Glutamatergic neuron (in vitro differentiated cells): ENCODE measurements at regions not wholly inside any gene's neighbourhood (a gene's known extent, or its start where the extent isn't known, plus 50 kb on each side); places are given as distances from the start of the nearest gene placed in this dataset.

ENCODE experiments used
- DNase-seq: peaks from one replicate; pipeline ENCODE4 v3.0.0; 2022
- H3K27ac Mint-ChIP-seq: one replicate; pipeline ENCODE4 v1.8.0; 2020; ENCODE audit warnings: mild to moderate bottlenecking, mixed read lengths, inconsistent platforms; ENCODE audit not compliant: unreplicated experiment
- H3K27me3 Mint-ChIP-seq: one replicate; pipeline ENCODE4 v1.8.0; 2020; ENCODE audit warnings: mild to moderate bottlenecking, moderate library complexity, mixed read lengths, inconsistent platforms; ENCODE audit not compliant: unreplicated experiment
- H3K36me3 Mint-ChIP-seq: one replicate; pipeline ENCODE4 v1.8.0; 2020; ENCODE audit warnings: mild to moderate bottlenecking, mixed read lengths, inconsistent platforms; ENCODE audit not compliant: unreplicated experiment
- H3K4me1 Mint-ChIP-seq: one replicate; pipeline ENCODE4 v1.8.0; 2020; ENCODE audit warnings: mild to moderate bottlenecking, low read depth, mixed read lengths, inconsistent platforms; ENCODE audit not compliant: unreplicated experiment
- H3K4me3 Mint-ChIP-seq: one replicate; pipeline ENCODE4 v1.8.0; 2020; ENCODE audit warnings: mild to moderate bottlenecking, mixed read lengths, inconsistent platforms; ENCODE audit not compliant: unreplicated experiment
- H3K9me3 Mint-ChIP-seq: one replicate; pipeline ENCODE4 v1.8.0; 2020; ENCODE audit warnings: mild to moderate bottlenecking, moderate library complexity, mixed read lengths, inconsistent platforms; ENCODE audit not compliant: unreplicated experiment
- CTCF ChIP-seq: fragments of 200-600 bp; sonication (generic); IDR thresholded peaks from one replicate; pipeline ENCODE4 v1.5.0; 2021; ENCODE audit not compliant: partially characterized antibody, unreplicated experiment

GRCh38 chr2:83534416-83534815 is 924.7 kb downstream of the SUCLG1 start:
- Mint-ChIP-seq H3K4me3 (no peak overlapping the region), H3K4me1 (no peaks in the 10 kb centered on the region), H3K27me3 (no peaks in the 10 kb centered on the region), H3K36me3 (no peaks in the 10 kb centered on the region), H3K9me3 (no peaks in the 10 kb centered on the region), H3K27ac (no peak overlapping the region)
- TF ChIP-seq CTCF: no peak
- DNase-seq: no peak

- no peak for TF ChIP-seq CTCF
- Mint-ChIP-seq H3K4me1 (peaks cover 6% of the 10 kb centered on the region), H3K27ac (no peak overlapping the region), H3K36me3 (no peaks in the 10 kb centered on the region), H3K9me3 (no peaks in the 10 kb centered on the region), H3K4me3 (no peak overlapping the region), H3K27me3 (no peaks in the 10 kb centered on the region)
- DNase-seq: no peak
Measured at GRCh38 chr2:83531206-83531826, 927.8 kb downstream of the SUCLG1 start.

GRCh38 chr2:83528767-83529166 is 930.3 kb downstream of the SUCLG1 start:
- Mint-ChIP-seq H3K36me3 (no peaks in the 10 kb centered on the region), H3K27ac (peak overlapping the region; percentile 18), H3K4me1 (peaks cover 6% of the 10 kb centered on the region), H3K27me3 (no peaks in the 10 kb centered on the region), H3K4me3 (no peak overlapping the region), H3K9me3 (no peaks in the 10 kb centered on the region)
- no peak for DNase-seq
- no peak for TF ChIP-seq CTCF

- Mint-ChIP-seq H3K27ac (no peak overlapping the region), H3K27me3 (peaks cover 2% of the 10 kb centered on the region), H3K36me3 (peaks cover 4% of the 10 kb centered on the region), H3K4me1 (no peaks in the 10 kb centered on the region), H3K9me3 (no peaks in the 10 kb centered on the region), H3K4me3 (no peak overlapping the region)
- no peak for DNase-seq
- no peak for TF ChIP-seq CTCF
Measured at GRCh38 chr2:83522891-83523493, 936.1 kb downstream of the SUCLG1 start.

- Mint-ChIP-seq H3K9me3 (peaks cover 2% of the 10 kb centered on the region), H3K27me3 (peaks cover 4% of the 10 kb centered on the region), H3K27ac (no peak overlapping the region), H3K36me3 (peaks cover 4% of the 10 kb centered on the region), H3K4me1 (no peaks in the 10 kb centered on the region), H3K4me3 (no peak overlapping the region)
- TF ChIP-seq CTCF: no peak
- no peak for DNase-seq
Measured at GRCh38 chr2:83517727-83518368, 941.2 kb downstream of the SUCLG1 start.
